HCT116 (cell line): ENCODE measurements at regions not wholly inside any gene's neighbourhood (a gene's known extent, or its start where the extent isn't known, plus 50 kb on each side); places are given as distances from the start of the nearest gene placed in this dataset.

Experiments used
- ATAC-seq: fragments of 200-7000 bp; cut with Tn5 transposase; 2 replicates; pipeline ENCODE4 v1.9.1; 2020; ENCODE audit warnings: mild to moderate bottlenecking, moderate library complexity
- BruUV-seq: library from RNA; stranded (reverse); fragments of 400-500 nt; replicated peaks from 2 replicates; lab custom pipeline; 2021; lab: Mats Ljungman, UMichigan
- CTCF ChIA-PET: fragments of 300-600 bp; sonication (Branson Sonifier 250); formaldehyde crosslinking; loops from one replicate; lab custom pipeline; 2021; ENCODE audit warnings: antibody characterized with exemption; lab: Charles Lee
- POLR2A ChIA-PET: fragments of 300-600, 350-600 bp; sonication (Branson Sonifier 250); formaldehyde crosslinking; loops from one replicate; lab custom pipeline; 2021; ENCODE audit warnings: antibody characterized with exemption; lab: Charles Lee
- RAD21 ChIA-PET, 2 experiments: fragments of 300-600 bp; sonication (Branson Sonifier 250); formaldehyde crosslinking; loops; one replicate each; lab custom pipeline; 2023; ENCODE audit warnings: low total read pairs in 2 of 2; ENCODE audit not compliant: uncharacterized antibody in 2 of 2, unreplicated experiment in 2 of 2, low non-redundant PET in 1 of 2; lab: Charles Lee
- DNase-seq: peaks from one replicate; pipeline ENCODE4 v3.0.0-alpha.2; 2010; ENCODE audit warnings: low read depth, low spot score
- H2AFZ ChIP-seq: fragments of 200-600 bp; shearing (Covaris generic), sonication (generic); 2 replicates; pipeline ENCODE4 v1.6.1; 2017; ENCODE audit warnings: low read depth, mixed run types, mixed read lengths, antibody characterized with exemption, low read length; ENCODE audit not compliant: poor library complexity, severe bottlenecking
- H3K27ac ChIP-seq: 2 replicates; pipeline ENCODE4 v1.5.1; 2012; ENCODE audit warnings: low read depth, low read length
- H3K27me3 ChIP-seq: fragments of 200-600 bp; sonication (generic); 2 replicates; pipeline ENCODE4 v1.6.1; 2016; ENCODE audit warnings: mixed run types, low read length, mixed read lengths; ENCODE audit not compliant: insufficient read depth
- H3K36me3 ChIP-seq, 2 experiments: fragments of 200-500 bp in 1 of 2; fragments of 200-600 bp in 1 of 2; sonication (Bioruptor generic) in 1 of 2; sonication (generic) in 1 of 2; 2 replicates each; pipeline versions ENCODE4 v1.5.1 to v1.6.1; 2014 to 2016; ENCODE audit warnings: low read length in 2 of 2, inconsistent platforms in 1 of 2, mixed read lengths in 1 of 2, mixed run types in 1 of 2; ENCODE audit not compliant: insufficient read depth in 2 of 2, control insufficient read depth in 1 of 2
- H3K4me1 ChIP-seq, 2 experiments: fragments of 200-600 bp in 1 of 2; sonication (generic) in 1 of 2; 2 replicates each; pipeline versions ENCODE4 v1.5.1 to v1.6.1; 2012 to 2017; ENCODE audit warnings: low read length in 2 of 2, inconsistent platforms in 1 of 2, mild to moderate bottlenecking in 1 of 2, mixed read lengths in 1 of 2, mixed run types in 1 of 2, moderate library complexity in 1 of 2; ENCODE audit not compliant: insufficient read depth in 2 of 2, control insufficient read depth in 1 of 2
- H3K4me2 ChIP-seq: fragments of 200-600 bp; sonication (generic); 2 replicates; pipeline ENCODE4 v1.6.1; 2017; ENCODE audit warnings: mixed run types, low read length, mixed read lengths
- H3K4me3 ChIP-seq, 2 experiments: fragments of 200-600 bp in 1 of 2; sonication (generic) in 1 of 2; replicated peaks in 1 of 2; 2 replicates each; pipeline ENCODE4 v1.5.1; 2011 to 2016; ENCODE audit warnings: low read length in 2 of 2, control low read depth in 1 of 2, low read depth in 1 of 2, mild to moderate bottlenecking in 1 of 2, mixed read lengths in 1 of 2, mixed run types in 1 of 2
- H3K79me2 ChIP-seq: fragments of 200-600 bp; sonication (generic); 2 replicates; pipeline ENCODE4 v1.6.1; 2017; ENCODE audit warnings: mild to moderate bottlenecking, mixed run types, low read length, moderate library complexity, mixed read lengths; ENCODE audit not compliant: insufficient read depth
- H3K9ac ChIP-seq: fragments of 200-600 bp; sonication (generic); 2 replicates; pipeline ENCODE4 v1.6.1; 2016; ENCODE audit warnings: low read length, mixed read lengths
- H3K9me2 ChIP-seq: fragments of 200-600 bp; sonication (generic), shearing (Covaris generic); 2 replicates; pipeline ENCODE4 v1.6.1; 2017; ENCODE audit warnings: mixed run types, mild to moderate bottlenecking, moderate library complexity; ENCODE audit not compliant: insufficient read depth
- H3K9me3 ChIP-seq, 2 experiments: fragments of 200-500 bp in 1 of 2; fragments of 200-600 bp in 1 of 2; sonication (Bioruptor generic) in 1 of 2; sonication (generic) in 1 of 2; 2 replicates each; pipeline ENCODE4 v1.6.1; 2014 to 2017; ENCODE audit warnings: low read length in 2 of 2, mixed read lengths in 2 of 2, inconsistent platforms in 1 of 2, low read depth in 1 of 2, mild to moderate bottlenecking in 1 of 2, mixed run types in 1 of 2, moderate library complexity in 1 of 2; ENCODE audit not compliant: control insufficient read depth in 1 of 2, insufficient read depth in 1 of 2
- H4K20me1 ChIP-seq: fragments of 200-600 bp; sonication (generic), shearing (Covaris generic); 2 replicates; pipeline ENCODE4 v1.6.1; 2017; ENCODE audit warnings: mixed run types, mild to moderate bottlenecking, moderate library complexity; ENCODE audit not compliant: insufficient read depth
- CBX3 ChIP-seq: IDR thresholded peaks from 2 replicates; pipeline ENCODE4 v1.6.1; 2012; ENCODE audit warnings: low read depth
- CEBPB ChIP-seq: IDR thresholded peaks from 2 replicates; pipeline ENCODE4 v1.6.1; 2012; ENCODE audit warnings: low read depth
- CTCF ChIP-seq, 3 experiments: fragments of 200-600 bp in 1 of 3; sonication (generic) in 1 of 3; IDR thresholded peaks in 2 of 3; conservative IDR thresholded peaks in 1 of 3; 2 replicates each; pipeline ENCODE4 v1.5.1; 2012 to 2017; ENCODE audit warnings: low read depth in 2 of 3, low read length in 2 of 3, antibody characterized with exemption in 1 of 3, borderline replicate concordance in 1 of 3, control low read depth in 1 of 3, mild to moderate bottlenecking in 1 of 3, mixed read lengths in 1 of 3, mixed run types in 1 of 3, moderate library complexity in 1 of 3; ENCODE audit not compliant: insufficient read depth in 1 of 3
- ELF1 ChIP-seq: IDR thresholded peaks from 2 replicates; pipeline ENCODE4 v1.6.1; 2012; ENCODE audit warnings: low read depth, borderline replicate concordance
- EZH2phosphoT487 ChIP-seq: fragments of 200-600 bp; IDR thresholded peaks from 2 replicates; pipeline ENCODE4 v1.6.1; 2018; ENCODE audit warnings: antibody characterized with exemption, borderline replicate concordance
- MAX ChIP-seq: IDR thresholded peaks from 2 replicates; pipeline ENCODE4 v1.6.1; 2012
- POLR2AphosphoS5 ChIP-seq: IDR thresholded peaks from 2 replicates; pipeline ENCODE4 v1.6.1; 2011; ENCODE audit warnings: mild to moderate bottlenecking, low read depth, low read length, moderate library complexity
- RAD21 ChIP-seq: IDR thresholded peaks from 2 replicates; pipeline ENCODE4 v1.6.1; 2012; ENCODE audit warnings: low read depth, mild to moderate bottlenecking
- REST ChIP-seq: IDR thresholded peaks from 2 replicates; pipeline ENCODE4 v1.6.1; 2012; ENCODE audit warnings: low read depth
- SRF ChIP-seq: IDR thresholded peaks from 2 replicates; pipeline ENCODE4 v1.6.1; 2012; ENCODE audit warnings: low read depth
- TCF7L2 ChIP-seq: IDR thresholded peaks from 2 replicates; pipeline ENCODE4 v1.7.0; 2011; ENCODE audit warnings: borderline replicate concordance, inconsistent platforms; ENCODE audit not compliant: insufficient read depth, insufficient read length; ENCODE audit errors: extremely low read depth
- YY1 ChIP-seq: IDR thresholded peaks from 2 replicates; pipeline ENCODE4 v1.6.1; 2011; ENCODE audit warnings: low read length, low read depth, moderate library complexity, mild to moderate bottlenecking; ENCODE audit not compliant: insufficient replicate concordance; ENCODE audit errors: extremely low read depth
- ZFX ChIP-seq: fragments of 450-650 bp; IDR thresholded peaks from 2 replicates; pipeline ENCODE4 v1.6.1; 2017
- intact Hi-C: fragments of 100-400 bp; cut with micrococcal nuclease; formaldehyde crosslinking; loops from 2 replicates; pipeline ENCODE4 v1.10.0; 2022

GRCh38 chr3:178223876-178224275 lies 312.4 kb upstream of the KCNMB2 start:
- TF ChIP-seq POLR2AphosphoS5 (no peak), EZH2phosphoT487 (no peak), ZFX (no peak), ELF1 (no peak)
- TF ChIP-seq, all 23 proteins: peak for 0
- Histone ChIP-seq H3K27me3 (no peaks in the 10 kb centered on the region), H4K20me1 (no peaks in the 10 kb centered on the region), H3K4me2 (no peak overlapping the region), H3K4me1 (no peaks in the 10 kb centered on the region), H2AFZ (no peak overlapping the region), H3K79me2 (no peaks in the 10 kb centered on the region), H3K4me3 (no peak overlapping the region), H3K9ac (no peak overlapping the region), H3K9me2 (no peaks in the 10 kb centered on the region), H3K9me3 (no peaks in the 10 kb centered on the region), H3K36me3 (no peaks in the 10 kb centered on the region; a peak in 1 of 4 replicates), H3K27ac (no peak overlapping the region)
- ChIA-PET RAD21 (no interaction called here), POLR2A (no interaction called here), CTCF (no interaction called here)
- BruUV-seq: no TSS peak
- ATAC-seq (no peak), DNase-seq (no peak)
- intact Hi-C loops: no loop called here

- DNase-seq (no peak), ATAC-seq (no peak)
- BruUV-seq: no TSS peak
- no peaks in the 10 kb centered on the region for H3K9me2 ChIP-seq
- no peaks in the 10 kb centered on the region for H3K79me2 ChIP-seq
- no peaks in the 10 kb centered on the region for H3K4me1 ChIP-seq
- no peaks in the 10 kb centered on the region for H4K20me1 ChIP-seq
- H2AFZ ChIP-seq: no peak overlapping the region
- TF ChIP-seq REST (no peak), CBX3 (no peak), CTCF (IDR thresholded peaks at IDR 0.05 in 2 of 3, conservative IDR thresholded peaks at IDR 0.05 in 1 of 3; ENCODE audit: borderline replicate concordance in 1 of 3, insufficient read depth in 1 of 3, low read depth in 2 of 3, low read length in 2 of 3) (no peak), CEBPB (no peak), RAD21 (no peak), TCF7L2 (no peak), MAX (no peak), EZH2phosphoT487 (no peak), ZFX (no peak), YY1 (no peak), SRF (no peak)
- no peak overlapping the region for H3K4me2 ChIP-seq
- no peaks in the 10 kb centered on the region for H3K9me3 ChIP-seq
- ChIA-PET CTCF (no interaction called here), POLR2A (no interaction called here), RAD21 (no interaction called here)
- H3K36me3 ChIP-seq: no peaks in the 10 kb centered on the region; a peak in 1 of 4 replicates
- H3K27ac ChIP-seq: no peak overlapping the region
- no peak overlapping the region for H3K9ac ChIP-seq
- no peaks in the 10 kb centered on the region for H3K27me3 ChIP-seq
- H3K4me3 ChIP-seq: no peak overlapping the region
- intact Hi-C loops: no loop called here
These were observed 310.1 kb upstream of the KCNMB2 start for GRCh38 chr3:178226094-178226493.
